ENCODE measurements at regions not wholly inside any gene's neighbourhood (a gene's known extent, or its start where the extent isn't known, plus 50 kb on each side); places are given as distances from the start of the nearest gene placed in this dataset.

DNA sequence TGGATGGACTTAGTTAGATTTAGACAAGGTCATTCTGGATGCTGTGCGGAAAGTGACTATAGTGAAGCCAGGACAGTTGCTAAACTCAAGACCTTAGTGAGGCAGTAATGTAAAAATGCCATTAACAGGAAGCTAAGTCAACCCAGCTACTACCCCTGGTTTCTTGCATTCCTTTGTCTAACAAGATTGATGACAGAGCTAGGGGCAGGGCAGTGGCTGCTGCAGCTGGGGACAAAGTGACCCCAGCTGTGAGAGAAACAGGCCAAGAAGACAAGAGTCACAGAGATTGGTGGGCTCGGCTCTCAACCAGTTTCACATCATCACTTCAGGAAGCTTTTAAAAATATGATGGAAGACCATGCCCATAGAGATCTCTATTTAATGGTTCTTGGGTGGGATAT, 110.4 kb upstream of the POU2AF2 start:
- Histone ChIP-seq H2AK5ac (ENCODE audit: low read depth, low read length) (no peak overlapping the region), H2AFZ (ENCODE audit: low read length) (no peak overlapping the region), H3K4me2 (ENCODE audit: insufficient read depth, low read length, poor library complexity, severe bottlenecking) (no peak overlapping the region), H4K8ac (ENCODE audit: low read depth, low read length) (no peak overlapping the region), H2BK120ac (ENCODE audit: low read depth, low read length) (no peak overlapping the region), H3K4me1 (ENCODE audit: control insufficient read depth in 2 of 2, insufficient read depth in 1 of 2, low read depth in 1 of 2, low read length in 2 of 2) (peaks cover 0 to 4% of the 10 kb centered on the region in 2 donors), H2BK15ac (ENCODE audit: low read length) (no peak overlapping the region), H3K27me3 (ENCODE audit: control insufficient read depth in 3 of 3, insufficient read depth in 3 of 3, low read depth in 1 of 3, low read length in 3 of 3) (no peaks in the 10 kb centered on the region), H3K79me1 (ENCODE audit: low read depth, low read length) (no peaks in the 10 kb centered on the region), H3K27ac (replicated peaks; ENCODE audit: low read length) (no peak overlapping the region), H3K9ac (ENCODE audit: low read depth, low read length, poor library complexity) (no peak overlapping the region), H3K18ac (ENCODE audit: low read length) (no peak overlapping the region), H4K91ac (ENCODE audit: low read depth, low read length, poor library complexity) (no peak overlapping the region), H3K4ac (ENCODE audit: low read length) (no peak overlapping the region), H3K4me3 (ENCODE audit: low read length in 2 of 2) (no peak overlapping the region), H2BK12ac (ENCODE audit: low read length) (no peak overlapping the region), H3K23ac (ENCODE audit: low read depth, low read length, poor library complexity) (no peak overlapping the region), H2BK5ac (ENCODE audit: low read length) (no peak overlapping the region), H3K14ac (ENCODE audit: low read length) (no peak overlapping the region), H3K36me3 (replicated peaks in 1 of 2; ENCODE audit: control insufficient read depth in 2 of 2, insufficient read depth in 2 of 2, low read length in 2 of 2) (no peaks in the 10 kb centered on the region), H3K9me3 (replicated peaks in 1 of 2; ENCODE audit: control insufficient read depth in 2 of 2, insufficient read depth in 1 of 2, low read depth in 1 of 2, low read length in 2 of 2) (no peaks in the 10 kb centered on the region)
- WGBS, 2 donors (ENCODE audit: extremely low coverage in 2 of 2, insufficient read length in 2 of 2, insufficient replicate concordance in 1 of 2): no CpG with 5 or more reads among the region's 2 CpGs
- no peak for DNase-seq (ENCODE audit: low spot score)

DNA sequence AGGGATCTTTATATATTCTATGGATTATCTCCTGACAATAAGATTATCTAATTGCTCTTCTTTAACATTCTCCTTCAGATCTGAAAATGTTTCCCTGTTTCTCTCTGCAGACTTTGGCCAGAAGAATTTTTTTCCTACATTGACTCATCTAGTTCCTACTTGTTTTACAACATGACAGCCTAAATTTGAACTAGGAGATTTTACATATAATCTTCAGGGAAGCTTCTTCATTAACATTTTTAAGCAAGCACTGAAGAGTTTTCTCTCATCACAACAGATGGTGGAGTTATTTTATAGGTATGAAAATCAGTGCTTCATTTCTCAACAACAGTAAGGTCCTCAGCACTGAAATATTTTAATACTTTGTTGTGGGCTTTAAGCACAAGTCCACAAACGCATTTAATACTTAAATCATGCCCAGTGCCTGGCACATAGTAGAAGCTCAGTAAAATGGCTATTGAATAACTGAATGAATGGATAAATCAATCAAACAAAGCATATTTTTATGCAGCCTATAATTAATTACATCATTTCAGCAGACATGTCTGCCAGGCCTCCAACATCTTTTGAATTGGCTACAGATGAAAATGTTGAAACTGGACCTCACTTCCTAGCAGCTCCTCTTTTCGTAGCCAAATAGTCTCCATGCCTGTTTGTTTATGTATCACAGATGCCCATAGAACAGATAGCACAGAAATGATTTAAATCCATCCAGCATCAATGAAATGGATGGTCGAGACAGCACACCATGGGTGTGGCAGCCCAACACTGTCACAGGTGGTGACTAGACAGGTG, 117.3 kb upstream of the POU2AF2 start:
- Histone ChIP-seq H3K4ac (ENCODE audit: low read length) (no peak overlapping the region), H3K4me1 (ENCODE audit: control insufficient read depth in 2 of 2, insufficient read depth in 1 of 2, low read depth in 1 of 2, low read length in 2 of 2) (no peaks in the 10 kb centered on the region), H2BK5ac (ENCODE audit: low read length) (no peak overlapping the region), H3K9ac (ENCODE audit: low read depth, low read length, poor library complexity) (no peak overlapping the region), H2BK120ac (ENCODE audit: low read depth, low read length) (no peak overlapping the region), H3K27ac (replicated peaks; ENCODE audit: low read length) (no peak overlapping the region), H3K4me3 (ENCODE audit: low read length in 2 of 2) (no peak overlapping the region), H3K23ac (ENCODE audit: low read depth, low read length, poor library complexity) (no peak overlapping the region), H2AK5ac (ENCODE audit: low read depth, low read length) (no peak overlapping the region), H3K9me3 (replicated peaks in 1 of 2; ENCODE audit: control insufficient read depth in 2 of 2, insufficient read depth in 1 of 2, low read depth in 1 of 2, low read length in 2 of 2) (no peaks in the 10 kb centered on the region), H4K8ac (ENCODE audit: low read depth, low read length) (no peak overlapping the region), H3K79me1 (ENCODE audit: low read depth, low read length) (no peaks in the 10 kb centered on the region), H3K27me3 (ENCODE audit: control insufficient read depth in 3 of 3, insufficient read depth in 3 of 3, low read depth in 1 of 3, low read length in 3 of 3) (no peaks in the 10 kb centered on the region), H3K4me2 (ENCODE audit: insufficient read depth, low read length, poor library complexity, severe bottlenecking) (no peak overlapping the region), H2BK15ac (ENCODE audit: low read length) (no peak overlapping the region), H3K36me3 (replicated peaks in 1 of 2; ENCODE audit: control insufficient read depth in 2 of 2, insufficient read depth in 2 of 2, low read length in 2 of 2) (no peaks in the 10 kb centered on the region), H4K91ac (ENCODE audit: low read depth, low read length, poor library complexity) (no peak overlapping the region), H3K18ac (ENCODE audit: low read length) (no peak overlapping the region), H2BK12ac (ENCODE audit: low read length) (no peak overlapping the region), H2AFZ (ENCODE audit: low read length) (no peak overlapping the region), H3K14ac (ENCODE audit: low read length) (no peak overlapping the region)
- no peak for DNase-seq (ENCODE audit: low spot score)
- no CpG with 5 or more reads among the region's 3 CpGs for WGBS, 2 donors (ENCODE audit: extremely low coverage in 2 of 2, insufficient read length in 2 of 2, insufficient replicate concordance in 1 of 2)

DNA sequence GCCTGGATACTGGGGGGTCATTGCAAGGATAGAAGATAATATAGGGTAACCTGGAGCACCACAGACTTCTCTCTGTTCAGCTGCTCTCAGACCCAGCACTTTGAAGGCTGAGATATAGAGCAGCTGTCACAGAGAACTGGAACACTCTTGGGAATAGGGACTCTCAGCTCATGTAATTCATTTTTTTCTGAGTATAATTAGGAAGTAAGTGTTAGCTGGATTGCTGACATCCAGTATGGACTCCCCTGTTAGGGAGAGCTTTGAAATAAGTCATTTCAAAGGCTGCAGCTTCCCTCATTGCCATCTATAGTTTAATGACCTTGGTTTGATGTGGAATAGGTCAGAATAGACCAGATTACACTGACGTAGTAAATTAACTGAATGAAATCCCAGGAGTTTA, 120.8 kb upstream of the POU2AF2 start:
- Histone ChIP-seq H3K9ac (ENCODE audit: low read depth, low read length, poor library complexity) (no peak overlapping the region), H3K4me3 (ENCODE audit: low read length in 2 of 2) (no peak overlapping the region), H3K27ac (replicated peaks; ENCODE audit: low read length) (no peak overlapping the region), H3K23ac (ENCODE audit: low read depth, low read length, poor library complexity) (no peak overlapping the region), H3K4ac (ENCODE audit: low read length) (no peak overlapping the region), H2BK5ac (ENCODE audit: low read length) (no peak overlapping the region), H2BK12ac (ENCODE audit: low read length) (no peak overlapping the region), H4K91ac (ENCODE audit: low read depth, low read length, poor library complexity) (no peak overlapping the region), H3K79me1 (ENCODE audit: low read depth, low read length) (no peaks in the 10 kb centered on the region), H2BK15ac (ENCODE audit: low read length) (no peak overlapping the region), H3K4me2 (ENCODE audit: insufficient read depth, low read length, poor library complexity, severe bottlenecking) (no peak overlapping the region), H2BK120ac (ENCODE audit: low read depth, low read length) (no peak overlapping the region), H4K8ac (ENCODE audit: low read depth, low read length) (no peak overlapping the region), H3K27me3 (ENCODE audit: control insufficient read depth in 3 of 3, insufficient read depth in 3 of 3, low read depth in 1 of 3, low read length in 3 of 3) (no peaks in the 10 kb centered on the region), H3K36me3 (replicated peaks in 1 of 2; ENCODE audit: control insufficient read depth in 2 of 2, insufficient read depth in 2 of 2, low read length in 2 of 2) (no peaks in the 10 kb centered on the region), H2AK5ac (ENCODE audit: low read depth, low read length) (no peak overlapping the region), H3K9me3 (replicated peaks in 1 of 2; ENCODE audit: control insufficient read depth in 2 of 2, insufficient read depth in 1 of 2, low read depth in 1 of 2, low read length in 2 of 2) (no peaks in the 10 kb centered on the region), H2AFZ (ENCODE audit: low read length) (no peak overlapping the region), H3K4me1 (ENCODE audit: control insufficient read depth in 2 of 2, insufficient read depth in 1 of 2, low read depth in 1 of 2, low read length in 2 of 2) (no peaks in the 10 kb centered on the region), H3K14ac (ENCODE audit: low read length) (no peak overlapping the region), H3K18ac (ENCODE audit: low read length) (no peak overlapping the region)
- WGBS, 2 donors (ENCODE audit: extremely low coverage in 2 of 2, insufficient read length in 2 of 2, insufficient replicate concordance in 1 of 2): no CpG with 5 or more reads among the region's 1 CpG
- no peak for DNase-seq (ENCODE audit: low spot score)

DNA sequence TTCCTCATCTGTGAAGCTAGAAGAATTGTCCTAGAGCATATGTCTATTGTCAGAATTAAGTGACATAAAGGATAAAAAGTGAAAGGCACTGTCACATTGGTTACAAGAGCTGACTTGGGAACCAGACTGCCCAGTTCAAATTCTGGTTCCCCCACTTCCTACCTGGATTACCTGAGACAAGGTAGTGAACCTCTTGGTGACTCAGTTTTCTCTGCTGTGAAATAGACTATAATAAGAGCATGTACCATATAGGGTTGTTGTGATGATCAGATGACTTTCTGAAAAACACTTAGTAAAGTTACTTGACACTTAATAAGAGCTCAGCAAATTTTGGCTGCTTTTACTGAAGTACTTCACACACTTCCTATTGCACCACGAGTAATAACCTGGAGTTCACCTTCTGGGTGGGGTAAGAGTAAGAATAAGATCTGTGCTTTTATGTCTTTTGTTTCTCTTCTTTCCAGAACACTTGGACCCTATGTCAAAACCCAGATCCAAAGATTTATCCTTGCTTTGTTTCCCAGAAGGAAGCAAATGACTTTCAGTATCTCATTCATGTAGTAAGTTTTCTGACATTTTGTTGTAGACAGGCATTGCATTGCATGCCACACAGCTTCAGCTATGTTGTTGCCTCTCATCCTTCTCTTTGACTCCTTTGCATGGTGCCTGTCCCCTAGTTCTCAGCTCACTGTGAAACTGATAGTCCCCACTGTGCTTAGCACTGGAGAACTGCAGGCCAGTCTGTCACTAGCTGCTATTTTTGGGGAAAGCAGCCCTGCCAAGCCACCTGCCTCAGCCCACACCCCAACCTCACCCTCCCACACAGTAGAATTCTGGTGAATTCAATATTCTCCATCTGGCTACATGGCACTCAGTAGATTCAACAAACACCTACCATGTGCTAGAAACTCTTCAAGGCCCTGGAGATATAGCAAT, 121.8 kb upstream of the POU2AF2 start:
- H3K9ac ChIP-seq (ENCODE audit: low read depth, low read length, poor library complexity): no peak overlapping the region
- H2AK5ac ChIP-seq (ENCODE audit: low read depth, low read length): no peak overlapping the region
- H3K4me3 ChIP-seq (ENCODE audit: low read length in 2 of 2): no peak overlapping the region
- H4K8ac ChIP-seq (ENCODE audit: low read depth, low read length): no peak overlapping the region
- H3K4ac ChIP-seq (ENCODE audit: low read length): no peak overlapping the region
- DNase-seq (ENCODE audit: low spot score): no peak
- no peak overlapping the region for H2AFZ ChIP-seq (ENCODE audit: low read length)
- no peak overlapping the region for H4K91ac ChIP-seq (ENCODE audit: low read depth, low read length, poor library complexity)
- no peak overlapping the region for H2BK5ac ChIP-seq (ENCODE audit: low read length)
- H2BK12ac ChIP-seq (ENCODE audit: low read length): no peak overlapping the region
- no peak overlapping the region for H3K18ac ChIP-seq (ENCODE audit: low read length)
- H2BK120ac ChIP-seq (ENCODE audit: low read depth, low read length): no peak overlapping the region
- no peak overlapping the region for H2BK15ac ChIP-seq (ENCODE audit: low read length)
- no peaks in the 10 kb centered on the region for H3K27me3 ChIP-seq (ENCODE audit: control insufficient read depth in 3 of 3, insufficient read depth in 3 of 3, low read depth in 1 of 3, low read length in 3 of 3)
- H3K4me2 ChIP-seq (ENCODE audit: insufficient read depth, low read length, poor library complexity, severe bottlenecking): no peak overlapping the region
- no peaks in the 10 kb centered on the region for H3K36me3 ChIP-seq (replicated peaks in 1 of 2; ENCODE audit: control insufficient read depth in 2 of 2, insufficient read depth in 2 of 2, low read length in 2 of 2)
- H3K4me1 ChIP-seq (ENCODE audit: control insufficient read depth in 2 of 2, insufficient read depth in 1 of 2, low read depth in 1 of 2, low read length in 2 of 2): no peaks in the 10 kb centered on the region
- no peak overlapping the region for H3K27ac ChIP-seq (replicated peaks; ENCODE audit: low read length)
- H3K14ac ChIP-seq (ENCODE audit: low read length): no peak overlapping the region
- no CpG with 5 or more reads among the region's 1 CpG for WGBS, 2 donors (ENCODE audit: extremely low coverage in 2 of 2, insufficient read length in 2 of 2, insufficient replicate concordance in 1 of 2)
- H3K9me3 ChIP-seq (replicated peaks in 1 of 2; ENCODE audit: control insufficient read depth in 2 of 2, insufficient read depth in 1 of 2, low read depth in 1 of 2, low read length in 2 of 2): no peaks in the 10 kb centered on the region
- H3K79me1 ChIP-seq (ENCODE audit: low read depth, low read length): no peaks in the 10 kb centered on the region
- H3K23ac ChIP-seq (ENCODE audit: low read depth, low read length, poor library complexity): no peak overlapping the region

Data from neuronal stem cell (in vitro differentiated cells).